ENCODE measurements at regions not wholly inside any gene's neighbourhood (a gene's known extent, or its start where the extent isn't known, plus 50 kb on each side); places are given as distances from the start of the nearest gene placed in this dataset.
"Not testable (repeated sequence)": the region's sequence is repeated elsewhere in the genome, so short reads cannot be mapped to it uniquely, and the experiment has no call there.

DNA sequence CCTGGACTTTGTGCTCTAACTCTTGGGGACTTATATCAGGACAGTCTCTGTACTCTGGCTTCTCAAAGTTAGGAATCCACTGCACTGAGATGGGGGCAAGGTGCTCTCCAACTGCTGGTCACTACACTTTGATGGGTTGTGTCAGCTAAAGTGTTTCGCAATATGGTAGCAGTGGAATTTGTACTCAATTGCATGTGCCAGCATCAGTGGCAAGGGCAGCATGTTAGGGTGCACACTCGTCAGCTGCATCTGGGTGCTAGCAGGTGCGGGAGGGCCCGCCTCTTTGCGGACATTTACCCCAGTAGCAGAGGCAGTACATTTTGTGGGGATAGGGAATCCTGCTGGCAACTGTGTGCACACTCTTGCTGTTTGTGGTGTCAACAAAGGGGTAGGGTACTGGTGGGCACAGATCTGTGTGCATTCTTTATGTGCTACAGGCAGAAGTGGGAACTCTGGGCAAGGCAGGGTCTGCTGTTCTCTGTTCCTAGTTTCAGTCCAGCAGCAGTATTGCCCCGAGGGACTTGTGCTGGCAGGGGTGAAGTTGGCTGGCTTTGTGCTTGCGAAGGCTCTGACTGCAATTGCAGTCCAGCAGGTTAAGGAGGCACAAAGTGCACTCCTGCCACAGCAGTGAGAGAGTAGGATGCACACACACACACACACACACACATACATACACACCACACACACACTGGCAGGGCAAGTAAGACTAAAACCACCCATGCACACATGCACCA, 924.8 kb upstream of the CDH9 start:
- no peak for DNase-seq

DNA sequence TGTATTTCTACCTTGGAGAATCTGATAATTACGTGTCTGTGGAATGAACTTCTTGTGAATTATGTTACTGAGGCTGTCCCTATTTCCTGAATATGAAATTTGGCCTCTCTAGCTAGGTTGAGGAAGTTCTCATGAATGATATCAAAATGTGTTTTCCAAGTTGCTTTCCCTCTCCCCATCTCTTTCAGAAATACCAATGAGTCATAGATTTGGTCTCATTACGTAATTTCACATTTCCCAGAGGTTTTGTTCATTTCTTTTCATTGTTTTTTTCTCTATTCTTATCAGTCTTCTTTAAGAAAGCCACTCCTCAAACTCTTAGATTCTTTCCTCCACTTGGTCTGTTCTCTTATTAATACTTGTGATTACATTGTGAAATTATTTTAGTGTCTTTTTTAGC, 923.8 kb upstream of the CDH9 start:
- no peak for DNase-seq

DNA sequence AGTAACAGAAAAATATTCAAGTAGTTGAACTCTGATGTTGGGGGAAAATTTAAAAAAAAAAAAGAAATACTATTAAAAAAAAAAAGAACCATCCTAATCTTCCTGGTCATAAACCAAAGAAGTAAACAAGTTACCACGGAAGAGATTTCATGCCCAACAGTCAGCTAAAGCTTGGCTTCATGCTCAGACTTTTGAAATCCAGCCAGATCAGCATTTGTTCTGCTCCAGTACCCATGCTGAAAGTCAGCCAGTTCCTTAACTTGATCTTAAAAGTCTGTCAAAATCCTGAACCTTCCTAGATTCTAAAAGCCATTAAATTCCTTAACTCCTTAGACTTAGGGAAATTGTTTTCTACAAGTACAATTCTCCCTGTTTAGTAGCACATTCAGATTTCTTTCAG, 908.7 kb upstream of the CDH9 start:
- no peak for DNase-seq

DNA sequence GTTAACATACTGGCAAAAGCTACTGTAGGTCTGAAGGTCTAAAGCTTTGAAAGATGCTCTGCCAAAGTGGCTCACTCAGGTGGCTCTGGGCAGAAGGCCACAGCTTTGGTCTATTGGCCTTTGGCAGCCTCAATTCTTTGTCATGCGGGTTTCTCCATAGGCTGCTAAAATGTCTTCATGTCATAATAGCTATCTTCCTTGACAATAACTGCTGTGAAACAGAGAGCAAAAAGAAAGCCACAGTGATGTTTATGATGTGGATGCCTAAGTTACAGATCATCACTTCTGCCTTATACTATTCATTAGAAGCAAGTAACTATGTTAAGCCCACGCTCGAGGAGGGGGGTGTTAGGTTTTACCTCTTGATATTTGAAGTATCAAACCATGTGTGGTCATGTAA, 906.1 kb upstream of the CDH9 start:
- DNase-seq, result no peak

DNA sequence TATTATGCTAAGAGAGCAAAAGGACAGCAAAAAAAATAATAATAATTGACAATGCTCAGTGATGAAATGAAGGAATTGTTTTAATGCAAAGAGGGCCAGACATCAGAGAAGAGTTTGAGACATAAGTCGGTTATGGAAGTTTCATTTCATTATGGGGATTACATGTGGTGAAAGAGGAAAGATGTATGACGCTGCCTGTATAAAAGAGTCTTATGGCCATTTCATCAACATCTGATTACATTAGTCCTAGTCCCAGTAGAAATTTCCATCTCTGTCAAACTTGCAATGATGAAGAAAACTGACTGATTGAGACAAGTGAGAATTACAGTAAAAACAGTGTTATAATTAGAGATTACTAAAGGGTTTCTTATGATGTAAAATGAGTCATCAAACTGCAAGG, 900.6 kb upstream of the CDH9 start:
- DNase-seq, result no peak

DNA sequence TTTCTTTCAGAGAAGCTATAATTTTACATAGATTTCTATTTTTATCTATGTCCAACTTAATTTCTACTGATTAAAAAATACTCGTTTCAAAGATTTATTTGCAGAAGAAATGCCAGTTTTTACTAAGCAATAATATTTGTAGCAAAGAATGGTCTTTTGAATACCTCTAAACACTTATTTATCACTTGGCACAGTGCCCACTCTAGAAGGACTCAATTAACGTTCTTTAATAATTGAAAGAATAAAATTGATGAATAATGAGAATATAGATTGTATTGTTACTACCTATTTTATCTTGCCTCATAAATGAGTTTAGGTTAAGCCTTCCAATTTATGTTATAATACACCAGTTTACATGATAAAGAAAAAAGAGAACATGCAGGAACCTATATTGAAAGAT, 889.7 kb upstream of the CDH9 start:
- no peak for DNase-seq

DNA sequence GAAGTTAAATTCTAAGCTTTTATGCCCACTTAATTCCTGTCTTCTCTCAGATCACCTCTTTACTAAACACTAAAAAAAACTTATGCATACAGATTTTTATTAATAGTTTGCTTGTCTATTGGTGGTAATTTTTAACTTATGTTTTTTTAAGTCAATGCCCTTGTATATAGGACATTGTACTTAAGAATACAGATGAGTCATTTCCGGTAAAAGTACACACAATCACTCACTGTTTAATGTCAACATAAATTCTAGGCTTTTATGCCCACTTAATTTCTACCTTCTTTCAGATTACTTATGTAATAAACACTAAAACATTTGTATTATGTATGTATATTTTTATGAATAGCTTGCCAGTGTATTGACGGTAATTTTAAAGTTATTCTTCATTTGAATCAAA, 872.8 kb upstream of the CDH9 start:
- peak; percentile 15 for DNase-seq

DNA sequence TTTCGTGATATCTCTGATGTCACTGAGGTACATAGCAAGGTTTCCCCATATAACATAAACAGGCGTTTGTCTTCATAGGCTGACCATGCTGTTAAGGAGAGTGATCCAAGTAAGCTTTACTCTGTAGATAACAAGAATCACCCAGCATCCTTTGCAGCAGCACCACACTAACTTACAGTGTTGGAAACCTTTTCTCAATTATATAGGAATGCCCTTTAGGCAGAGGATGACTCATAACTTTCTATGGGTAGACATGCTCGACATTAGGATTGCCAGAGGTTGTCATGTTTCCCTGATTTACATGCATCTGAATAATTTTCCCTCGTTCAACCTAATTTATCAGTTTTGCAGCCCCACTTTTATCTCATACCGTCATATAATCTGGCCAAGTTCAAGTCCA, 870.0 kb upstream of the CDH9 start:
- no peak for DNase-seq

DNA sequence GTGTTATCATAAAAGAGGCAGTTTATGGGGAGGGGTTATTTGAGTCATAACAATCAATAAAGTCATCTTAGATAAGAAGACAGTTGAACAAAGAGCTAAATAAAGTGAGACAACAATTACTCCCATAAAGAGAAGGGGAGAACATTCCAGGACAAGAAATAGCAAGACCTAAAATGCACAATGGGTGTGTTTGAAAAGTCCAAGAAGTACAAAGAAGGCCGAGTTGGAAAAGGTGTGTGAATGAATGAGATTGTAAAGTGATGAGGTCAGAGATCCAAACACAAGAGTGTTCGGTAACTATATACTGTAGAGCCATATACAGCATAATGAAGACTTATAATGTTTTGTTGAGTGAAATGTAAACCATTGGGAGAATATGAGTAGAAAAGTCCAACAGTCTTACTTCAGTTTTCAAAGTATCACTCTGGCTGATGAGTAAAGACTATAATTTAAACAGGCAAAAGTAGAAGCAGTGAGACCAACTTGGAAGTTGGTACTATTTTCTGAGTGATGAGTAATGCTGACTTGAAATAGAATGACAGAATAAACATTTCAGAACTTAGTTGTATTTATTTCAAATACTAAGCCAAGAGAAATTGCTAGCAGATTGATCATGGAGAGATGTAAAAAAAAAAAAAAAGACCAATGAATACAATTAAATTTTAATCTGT, 868.7 kb upstream of the CDH9 start:
- no peak for DNase-seq

DNA sequence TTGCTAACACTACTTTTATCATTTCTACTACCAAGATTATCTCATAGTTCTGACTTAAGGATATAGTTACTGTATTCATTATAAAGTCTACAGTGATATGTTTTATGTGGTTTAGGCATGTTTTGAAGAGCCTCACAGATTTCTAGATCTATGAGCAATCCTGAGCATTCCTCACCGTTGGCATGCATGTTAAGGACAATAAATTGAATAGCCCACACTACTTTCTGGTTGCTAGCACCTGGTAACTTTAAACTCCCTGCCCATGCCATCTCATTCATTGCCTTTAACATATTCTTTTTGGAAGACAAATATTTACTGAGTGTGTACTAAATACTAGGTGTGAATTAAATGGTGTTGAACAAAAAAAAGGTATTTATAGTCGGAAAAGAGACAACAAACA, 868.1 kb upstream of the CDH9 start:
- no peak for DNase-seq

DNA sequence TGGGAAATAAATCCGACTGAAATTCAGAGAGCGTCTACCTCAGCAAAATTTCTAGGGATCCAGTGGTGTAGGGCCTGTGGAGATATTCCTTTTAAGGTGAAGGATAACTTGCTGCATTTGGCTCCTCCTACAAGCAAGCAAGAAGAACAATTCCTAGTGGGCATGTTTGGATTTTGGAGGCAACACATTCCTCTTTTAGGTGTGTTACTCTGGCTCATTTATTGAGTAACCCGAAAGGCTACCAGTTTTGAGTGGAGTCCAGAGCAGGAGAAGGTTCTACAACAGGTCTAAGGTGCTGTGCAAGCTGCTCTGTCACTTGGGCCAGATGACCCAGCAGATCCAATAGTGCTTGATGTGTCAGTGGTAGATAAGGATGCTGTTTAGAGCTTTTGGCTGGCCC, 862.4 kb upstream of the CDH9 start:
- DNase-seq, result no peak

DNA sequence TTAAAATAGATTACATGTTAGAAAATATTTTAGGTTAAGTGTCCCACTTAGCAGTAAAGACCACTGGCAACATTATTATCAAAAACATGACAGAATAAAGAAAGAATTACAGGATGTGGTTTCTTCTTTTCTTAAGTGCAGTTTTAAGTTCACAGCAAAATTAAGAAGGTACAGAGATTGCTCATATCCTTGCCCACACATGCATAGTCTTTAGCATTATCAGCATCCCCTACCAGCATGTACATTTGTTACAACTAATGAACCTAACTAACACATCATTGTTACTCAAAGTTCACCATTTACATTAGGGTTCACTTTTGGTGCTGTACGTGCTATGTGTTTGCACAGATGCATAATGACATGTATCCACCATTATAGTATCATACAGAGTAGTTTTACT, 837.7 kb upstream of the CDH9 start:
- DNase-seq, result no peak

DNA sequence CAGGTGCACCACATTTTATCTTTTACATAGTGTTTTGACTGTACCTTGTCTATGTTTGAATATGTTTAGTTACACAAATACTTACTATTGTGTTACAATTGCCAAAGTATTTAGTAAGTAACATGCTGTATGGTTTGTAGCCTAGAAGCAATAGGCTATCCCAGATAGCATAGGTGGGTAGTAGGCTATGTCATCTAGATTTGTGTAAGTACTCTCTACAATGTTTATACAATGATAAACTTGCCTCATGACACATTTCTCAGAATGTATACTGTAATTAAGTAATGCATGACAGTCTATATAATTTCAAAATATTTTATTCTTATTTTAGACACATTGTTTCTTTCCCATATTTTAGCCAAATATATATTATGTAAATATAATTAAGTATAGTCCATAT, 836.8 kb upstream of the CDH9 start:
- DNase-seq, result no peak

DNA sequence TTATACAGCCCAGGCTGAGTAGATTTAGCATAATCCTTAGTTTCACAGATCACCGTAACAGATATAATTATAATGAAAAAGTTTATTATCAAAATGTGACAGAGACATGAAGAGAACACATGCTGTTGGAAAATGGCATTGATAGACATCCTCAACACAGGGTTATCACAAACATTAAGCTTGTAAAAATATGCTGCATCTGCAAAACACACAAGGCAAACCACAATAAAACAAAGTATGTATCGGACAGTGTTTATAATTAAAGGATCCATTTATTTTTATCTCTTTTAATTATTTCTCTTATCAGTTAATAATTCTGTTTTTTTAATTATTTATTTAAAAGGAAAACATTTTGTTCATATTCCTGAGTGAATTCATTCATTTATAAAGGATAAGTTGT, 829.9 kb upstream of the CDH9 start:
- DNase-seq, result no peak

DNA sequence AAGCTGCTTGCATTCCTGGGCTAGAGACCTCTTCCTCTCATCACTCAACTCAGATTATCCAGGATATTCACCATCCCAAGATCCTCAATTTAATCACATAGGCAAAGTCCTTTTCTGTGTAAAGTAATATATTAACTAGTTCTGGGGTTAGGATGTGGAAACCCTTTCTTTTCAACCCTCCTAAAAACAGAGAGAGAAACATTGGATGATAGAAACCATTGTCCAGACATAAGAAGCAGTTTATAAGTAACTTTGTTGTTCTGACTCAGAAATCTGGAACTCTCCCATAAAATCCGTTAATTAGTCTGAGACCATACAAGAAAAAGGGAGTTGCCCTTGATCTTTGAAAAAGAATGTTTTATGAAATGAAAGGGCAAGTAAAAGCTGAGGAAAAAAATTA, 817.1 kb upstream of the CDH9 start:
- DNase-seq, result no peak

DNA sequence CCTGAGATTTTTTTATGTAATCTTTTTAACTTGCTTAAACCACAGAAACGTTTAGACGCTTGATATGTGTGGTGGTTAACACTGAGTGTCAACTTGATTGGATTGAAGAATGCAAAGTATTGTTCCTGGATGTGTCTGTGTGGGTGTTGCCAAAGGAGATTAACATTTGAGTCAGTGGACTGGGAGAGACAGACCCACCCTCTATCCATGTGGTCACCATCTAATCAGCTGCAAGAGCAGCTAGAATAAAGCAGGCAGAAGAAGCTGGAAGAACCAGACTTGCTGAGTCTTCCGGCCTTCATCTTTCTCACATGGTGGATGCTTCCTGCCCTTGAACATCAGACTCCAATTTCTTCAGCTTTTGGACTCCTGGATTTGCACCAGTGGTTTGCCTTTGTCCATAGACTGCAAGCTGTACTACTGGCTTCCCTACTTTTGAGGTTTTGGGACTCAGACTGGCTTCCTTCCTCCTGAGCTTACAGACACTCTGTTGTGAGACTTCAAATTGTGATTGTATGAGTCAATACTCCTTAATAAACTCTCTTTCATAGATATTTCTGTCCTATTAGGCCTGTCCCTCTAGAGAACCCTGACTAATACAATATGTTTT, 816.0 kb upstream of the CDH9 start:
- no peak for DNase-seq

DNA sequence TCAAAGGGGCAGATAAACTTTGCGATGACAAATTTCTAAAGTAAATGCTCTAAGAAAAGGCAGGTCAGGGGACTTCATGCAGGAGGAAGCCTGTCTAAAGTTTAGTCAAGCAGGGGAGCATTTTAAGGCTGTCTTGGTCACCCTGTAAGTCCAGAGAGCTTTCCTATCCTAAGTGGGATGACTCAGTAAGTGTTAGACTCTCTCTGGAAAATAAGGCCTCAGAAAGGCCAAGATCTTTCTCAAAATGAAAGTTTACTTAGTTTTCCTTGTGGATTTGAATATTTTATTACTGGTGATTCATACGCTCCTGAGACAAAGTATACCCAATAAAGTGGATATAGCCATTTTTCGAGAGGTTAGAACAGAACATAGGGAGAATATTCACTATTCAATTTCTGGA, 806.9 kb upstream of the CDH9 start:
- DNase-seq, result no peak

DNA sequence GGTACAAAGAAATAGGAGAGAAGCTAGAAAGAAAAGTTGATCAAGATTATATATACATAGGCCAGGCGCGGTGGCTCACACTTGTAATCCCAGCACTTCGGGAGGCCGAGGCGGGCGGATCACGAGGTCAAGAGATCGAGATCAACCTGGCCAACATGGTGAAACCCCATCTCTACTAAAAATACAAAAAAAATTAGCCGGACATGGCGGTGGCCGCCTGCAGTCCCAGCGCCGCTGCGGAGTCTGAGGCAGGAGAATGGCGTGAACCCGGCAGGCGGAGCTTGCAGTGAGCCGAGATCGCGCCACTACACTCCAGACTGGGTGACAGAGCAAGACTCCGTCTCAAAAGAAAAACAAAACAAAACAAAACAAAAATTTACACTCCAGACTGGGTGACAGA, 798.3 kb upstream of the CDH9 start:
- not testable (repeated sequence) for DNase-seq

DNA sequence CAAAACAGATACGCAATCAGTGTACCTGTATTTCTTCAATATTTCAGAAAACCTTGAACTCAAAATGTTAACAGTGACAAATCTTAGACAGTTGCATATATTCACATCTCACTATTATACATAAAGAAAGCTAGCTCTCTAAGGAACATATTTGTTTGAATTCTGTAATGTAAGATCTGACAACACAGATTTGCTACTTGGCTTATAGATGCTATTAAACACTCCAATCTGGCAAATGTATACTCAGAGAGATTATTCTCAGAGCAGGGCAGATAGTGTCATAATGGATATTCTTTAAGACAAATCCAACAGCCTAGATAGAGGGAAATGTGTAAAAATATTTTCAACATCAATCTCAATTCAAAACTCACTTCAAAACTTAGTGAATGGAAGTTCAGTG, 794.5 kb upstream of the CDH9 start:
- no peak for DNase-seq

DNA sequence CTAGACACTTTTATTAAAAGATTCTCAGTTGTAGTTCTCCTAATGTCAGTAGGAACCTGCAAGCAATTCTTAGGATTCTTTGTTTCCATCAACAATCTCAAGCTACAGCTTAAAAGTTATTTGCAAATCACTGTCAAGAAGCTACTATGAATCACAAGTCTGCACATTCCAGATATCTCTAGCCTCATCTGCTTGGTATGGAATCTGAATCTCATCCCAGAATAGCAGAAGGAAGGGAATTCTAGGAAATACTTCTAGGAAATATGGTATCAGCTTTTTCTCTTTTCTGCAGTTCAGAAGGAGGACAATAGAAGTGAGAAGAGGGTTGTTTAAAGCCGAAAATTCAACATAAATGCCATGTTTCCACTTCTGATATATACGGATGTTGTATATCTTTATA, 792.2 kb upstream of the CDH9 start:
- no peak for DNase-seq

DNA sequence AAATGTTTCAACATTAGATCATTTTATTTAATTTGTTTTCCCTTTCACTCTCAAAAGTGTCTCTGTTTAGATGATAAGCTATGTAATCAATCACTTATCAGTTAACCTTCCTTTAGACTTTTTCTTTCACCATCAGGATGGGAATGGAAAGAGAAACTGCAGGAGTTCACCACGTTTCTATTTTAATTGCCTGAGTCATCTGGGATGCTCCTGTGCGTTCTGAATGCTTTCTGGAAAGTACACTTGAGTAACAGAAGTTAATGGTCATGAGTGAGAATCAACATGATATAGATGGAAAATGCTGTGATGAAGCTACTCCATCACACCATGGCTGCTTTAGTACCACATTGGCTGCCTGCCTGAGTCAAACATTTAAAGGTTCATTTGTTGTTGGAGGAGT, 783.3 kb upstream of the CDH9 start:
- DNase-seq, result no peak

DNA sequence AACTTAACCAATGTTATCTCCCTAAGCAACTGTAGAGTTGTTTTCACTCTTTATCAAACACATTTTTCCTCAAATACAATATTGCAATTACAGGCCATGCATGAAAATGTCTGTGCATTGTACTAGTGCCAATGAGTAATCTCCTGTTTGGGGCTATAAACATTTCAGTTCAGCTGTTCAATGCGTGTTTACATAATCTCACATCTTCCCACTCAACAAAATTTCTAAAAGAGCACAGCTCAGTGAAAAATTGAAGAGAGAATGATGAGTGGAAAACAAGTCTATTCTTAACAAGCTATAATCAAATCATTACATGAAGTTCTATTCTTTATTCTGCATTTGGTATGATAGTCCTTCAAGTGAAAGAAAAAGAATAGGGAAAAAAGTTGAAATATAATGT, 780.5 kb upstream of the CDH9 start:
- no peak for DNase-seq

DNA sequence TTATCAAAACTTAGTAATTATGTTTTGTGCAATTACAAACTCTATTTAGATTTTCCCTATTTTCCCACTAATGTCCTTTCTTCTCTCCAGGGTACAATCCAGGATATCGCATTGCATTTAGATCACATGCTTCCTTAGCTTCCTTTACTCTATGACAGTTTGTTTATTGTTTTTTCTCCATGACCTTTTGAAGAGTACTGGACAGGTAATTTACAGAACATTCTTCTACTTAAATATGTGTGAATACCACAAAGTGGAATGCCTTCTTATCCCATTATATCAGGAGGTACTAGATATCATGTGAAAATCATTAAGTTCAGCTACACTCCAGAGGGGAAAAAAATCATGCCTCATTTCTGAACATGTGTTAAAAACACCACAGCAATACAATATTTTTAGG, 776.6 kb upstream of the CDH9 start:
- DNase-seq, result no peak

DNA sequence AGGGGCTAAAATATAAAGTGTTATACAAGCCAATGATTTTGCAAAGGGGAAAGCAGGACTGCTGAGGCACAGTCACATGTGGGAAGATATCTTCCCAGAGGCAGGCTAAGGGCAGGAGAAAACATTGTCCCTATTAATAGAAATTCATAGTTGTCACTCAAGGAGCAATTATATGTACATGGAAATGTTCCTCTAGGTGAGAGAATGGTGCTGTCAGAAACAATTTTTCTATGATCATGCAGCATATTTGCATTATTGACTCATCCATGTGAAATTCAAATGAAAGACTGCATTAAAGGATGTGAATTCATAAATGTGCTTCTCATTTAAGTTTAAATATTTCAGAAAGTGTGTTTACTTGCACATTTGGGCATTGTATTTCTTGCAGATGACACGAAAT, 775.9 kb upstream of the CDH9 start:
- DNase-seq, result no peak

DNA sequence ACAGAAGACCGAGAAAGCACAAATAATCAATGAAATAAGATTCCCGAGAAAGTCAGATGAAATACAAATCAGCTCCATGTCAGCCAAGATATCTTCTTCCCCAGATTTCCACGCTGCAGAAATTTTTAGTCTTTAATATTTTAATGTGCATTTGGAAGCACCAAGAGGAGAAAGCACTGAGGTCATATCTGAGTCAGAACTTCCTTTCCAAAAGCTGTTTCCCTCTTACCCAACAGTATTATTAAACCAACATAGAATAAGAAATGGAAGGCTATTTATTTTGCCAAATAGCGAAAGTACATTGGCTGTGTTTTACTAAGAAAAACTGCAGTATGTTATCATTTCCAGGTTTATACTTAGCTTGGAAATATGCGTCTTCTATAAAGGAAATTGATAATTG, 772.1 kb upstream of the CDH9 start:
- DNase-seq, result no peak
